GM23338 (cell line): ENCODE measurements at regions not wholly inside any gene's neighbourhood (a gene's known extent, or its start where the extent isn't known, plus 50 kb on each side); places are given as distances from the start of the nearest gene placed in this dataset.

Source experiments
- CREB1 ChIP-seq: fragments of 250-450 bp; sonication (Bioruptor Pico); IDR thresholded peaks from 2 replicates; pipeline ENCODE4 v1.5.0; 2020; ENCODE audit warnings: low read depth, mild to moderate bottlenecking, moderate library complexity
- EZH2 ChIP-seq: fragments of 200-600 bp; sonication (generic); IDR thresholded peaks from one replicate; pipeline ENCODE4 v1.8.0; 2017; ENCODE audit warnings: antibody characterized with exemption, mild to moderate bottlenecking, low read depth; ENCODE audit not compliant: unreplicated experiment
- EZH2phosphoT487 ChIP-seq: fragments of 200-600 bp; sonication (generic); IDR thresholded peaks from one replicate; pipeline ENCODE4 v1.8.1; 2018; ENCODE audit warnings: antibody characterized with exemption; ENCODE audit not compliant: unreplicated experiment
- JUNB ChIP-seq: IDR thresholded peaks from one replicate; pipeline ENCODE4 v1.6.1; 2016; ENCODE audit warnings: antibody characterized with exemption; ENCODE audit not compliant: unreplicated experiment
- NANOG ChIP-seq: IDR thresholded peaks from 2 replicates; pipeline ENCODE4 v1.6.1; 2016; ENCODE audit warnings: antibody characterized with exemption, borderline replicate concordance
- POLR2AphosphoS5 ChIP-seq: IDR thresholded peaks from 2 replicates; pipeline ENCODE4 v1.6.1; 2016; ENCODE audit warnings: antibody characterized with exemption, low read depth
- REST ChIP-seq: IDR thresholded peaks from one replicate; pipeline ENCODE4 v1.6.1; 2018; ENCODE audit warnings: antibody characterized with exemption; ENCODE audit not compliant: unreplicated experiment
- STAT1 ChIP-seq: IDR thresholded peaks from one replicate; pipeline ENCODE4 v1.6.1; 2016; ENCODE audit warnings: antibody characterized with exemption; ENCODE audit not compliant: unreplicated experiment
- ZNF114 ChIP-seq: fragments of 250-450 bp; sonication (Bioruptor Pico); IDR thresholded peaks from 2 replicates; pipeline ENCODE4 v1.5.0; 2020; ENCODE audit warnings: mild to moderate bottlenecking, moderate library complexity
- ZNF331 ChIP-seq: fragments of 250-450 bp; sonication (Bioruptor Pico); IDR thresholded peaks from 2 replicates; pipeline ENCODE4 v1.5.0; 2020; ENCODE audit warnings: low read depth, mild to moderate bottlenecking, moderate library complexity
- ZNF462 ChIP-seq: fragments of 250-450 bp; sonication (Bioruptor Pico); IDR thresholded peaks from 2 replicates; pipeline ENCODE4 v1.5.0; 2020; ENCODE audit warnings: mild to moderate bottlenecking, moderate library complexity
- TF ChIP-seq, protein P1 (sequence below), 2 experiments: fragments of 200-600 bp in 1 of 2; sonication (generic) in 1 of 2; conservative IDR thresholded peaks; 2 replicates each; pipeline versions ENCODE4 v1.5.1 to v1.6.1; 2016 to 2017; ENCODE audit warnings: antibody characterized with exemption in 2 of 2, low read depth in 2 of 2, mild to moderate bottlenecking in 2 of 2, moderate library complexity in 1 of 2
- TF ChIP-seq, protein P2 (sequence below): IDR thresholded peaks from 2 replicates; pipeline ENCODE4 v1.6.1; 2016; ENCODE audit warnings: antibody characterized with exemption

DNA sequence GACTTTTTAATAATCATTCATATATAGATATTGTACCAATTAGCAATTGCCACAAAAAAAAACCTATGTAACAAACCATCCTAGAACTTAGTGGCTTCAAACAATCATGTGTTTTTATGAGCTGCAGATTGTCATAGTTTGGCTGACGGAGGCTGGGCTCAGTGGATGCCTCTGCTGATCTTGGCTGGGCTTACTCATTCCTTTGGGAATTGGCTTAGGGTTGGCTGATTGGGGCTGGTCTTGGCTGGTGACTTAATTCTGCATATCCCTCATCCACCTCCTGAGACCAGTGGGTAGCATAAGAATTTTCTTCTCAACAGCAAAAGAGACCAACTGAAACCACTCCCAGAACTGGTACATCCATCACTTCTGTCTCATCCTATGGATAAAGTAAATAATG, 57.9 kb upstream of the PHF21B start:
- TF ChIP-seq, protein P1, sequence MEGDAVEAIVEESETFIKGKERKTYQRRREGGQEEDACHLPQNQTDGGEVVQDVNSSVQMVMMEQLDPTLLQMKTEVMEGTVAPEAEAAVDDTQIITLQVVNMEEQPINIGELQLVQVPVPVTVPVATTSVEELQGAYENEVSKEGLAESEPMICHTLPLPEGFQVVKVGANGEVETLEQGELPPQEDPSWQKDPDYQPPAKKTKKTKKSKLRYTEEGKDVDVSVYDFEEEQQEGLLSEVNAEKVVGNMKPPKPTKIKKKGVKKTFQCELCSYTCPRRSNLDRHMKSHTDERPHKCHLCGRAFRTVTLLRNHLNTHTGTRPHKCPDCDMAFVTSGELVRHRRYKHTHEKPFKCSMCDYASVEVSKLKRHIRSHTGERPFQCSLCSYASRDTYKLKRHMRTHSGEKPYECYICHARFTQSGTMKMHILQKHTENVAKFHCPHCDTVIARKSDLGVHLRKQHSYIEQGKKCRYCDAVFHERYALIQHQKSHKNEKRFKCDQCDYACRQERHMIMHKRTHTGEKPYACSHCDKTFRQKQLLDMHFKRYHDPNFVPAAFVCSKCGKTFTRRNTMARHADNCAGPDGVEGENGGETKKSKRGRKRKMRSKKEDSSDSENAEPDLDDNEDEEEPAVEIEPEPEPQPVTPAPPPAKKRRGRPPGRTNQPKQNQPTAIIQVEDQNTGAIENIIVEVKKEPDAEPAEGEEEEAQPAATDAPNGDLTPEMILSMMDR (conservative IDR thresholded peaks at IDR 0.05; ENCODE audit: low read depth in 2 of 2) = no peak
- TF ChIP-seq REST (no peak), EZH2 (no peak), POLR2AphosphoS5 (no peak), CREB1 (CRISPR knock-in tag) (no peak), EZH2phosphoT487 (no peak), ZNF331 (CRISPR knock-in tag) (0 out of 2 replicates have a peak, but pooled peaks have one; percentile 26), JUNB (no peak), ZNF114 (CRISPR knock-in tag) (no peak), STAT1 (no peak), ZNF462 (no peak), NANOG (no peak)
- TF ChIP-seq, protein P2, sequence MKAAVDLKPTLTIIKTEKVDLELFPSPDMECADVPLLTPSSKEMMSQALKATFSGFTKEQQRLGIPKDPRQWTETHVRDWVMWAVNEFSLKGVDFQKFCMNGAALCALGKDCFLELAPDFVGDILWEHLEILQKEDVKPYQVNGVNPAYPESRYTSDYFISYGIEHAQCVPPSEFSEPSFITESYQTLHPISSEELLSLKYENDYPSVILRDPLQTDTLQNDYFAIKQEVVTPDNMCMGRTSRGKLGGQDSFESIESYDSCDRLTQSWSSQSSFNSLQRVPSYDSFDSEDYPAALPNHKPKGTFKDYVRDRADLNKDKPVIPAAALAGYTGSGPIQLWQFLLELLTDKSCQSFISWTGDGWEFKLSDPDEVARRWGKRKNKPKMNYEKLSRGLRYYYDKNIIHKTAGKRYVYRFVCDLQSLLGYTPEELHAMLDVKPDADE = no peak
